ACHN (cell line): ENCODE measurements at regions not wholly inside any gene's neighbourhood (a gene's known extent, or its start where the extent isn't known, plus 50 kb on each side); places are given as distances from the start of the nearest gene placed in this dataset.

Source experiments
- DNase-seq: peaks from one replicate; pipeline ENCODE4 v3.0.0-alpha.2; 2015
- in situ Hi-C: cut with HindIII; loops from 2 replicates; pipeline ENCODE4 v1.10.0; 2017; ENCODE audit warnings: low sequenced_read_pairs, low pct_ligation_motif_present, low pct_unique_long_range_greater_than_20kb

DNA sequence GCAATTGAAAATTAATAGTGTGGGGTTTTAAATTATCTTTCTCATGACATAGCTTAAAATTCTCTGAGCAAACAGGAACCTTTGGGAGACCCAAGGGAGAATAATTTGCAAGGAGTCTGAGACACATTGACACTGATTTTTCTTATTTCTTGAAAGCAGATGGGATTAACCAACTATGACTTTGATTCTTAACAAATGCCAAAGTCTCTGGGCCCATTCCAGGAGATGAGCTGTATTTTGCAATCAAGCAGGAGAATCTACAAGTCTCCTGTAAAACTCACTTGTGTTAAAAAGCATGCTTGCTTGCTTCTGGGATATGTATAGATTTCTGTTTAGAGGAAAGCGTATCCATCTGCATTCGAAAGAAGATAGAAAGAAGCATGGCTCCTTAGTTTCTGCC, 71.3 kb upstream of the STT3B start:
- in situ Hi-C loops: no loop called here
- no peak for DNase-seq

DNA sequence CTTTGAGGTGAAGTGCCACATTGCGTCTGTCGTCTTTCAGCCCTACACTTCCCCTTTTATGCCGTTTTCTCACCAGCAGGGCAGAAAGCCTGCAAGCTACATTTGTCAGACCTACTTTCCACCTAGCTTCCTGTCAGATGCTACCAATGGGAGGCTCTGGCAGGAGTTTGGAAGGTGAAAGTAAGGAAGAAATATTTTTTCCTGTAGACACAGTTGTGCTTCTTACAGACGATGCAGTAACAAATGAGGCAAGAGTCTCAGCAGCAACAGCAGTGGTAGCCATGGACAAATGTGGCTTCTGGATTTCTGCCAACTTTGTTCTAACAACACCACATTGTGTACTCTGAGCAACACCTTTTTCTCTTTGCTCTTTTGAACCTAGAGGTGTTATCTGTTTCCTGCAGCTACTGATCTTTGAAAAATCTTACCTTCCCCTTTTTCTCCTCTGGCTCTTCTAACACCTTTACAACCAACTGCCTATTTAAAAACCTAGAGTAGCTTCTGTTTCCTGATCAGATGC, 70.6 kb upstream of the STT3B start:
- in situ Hi-C loops: no loop called here
- DNase-seq: no peak

DNA sequence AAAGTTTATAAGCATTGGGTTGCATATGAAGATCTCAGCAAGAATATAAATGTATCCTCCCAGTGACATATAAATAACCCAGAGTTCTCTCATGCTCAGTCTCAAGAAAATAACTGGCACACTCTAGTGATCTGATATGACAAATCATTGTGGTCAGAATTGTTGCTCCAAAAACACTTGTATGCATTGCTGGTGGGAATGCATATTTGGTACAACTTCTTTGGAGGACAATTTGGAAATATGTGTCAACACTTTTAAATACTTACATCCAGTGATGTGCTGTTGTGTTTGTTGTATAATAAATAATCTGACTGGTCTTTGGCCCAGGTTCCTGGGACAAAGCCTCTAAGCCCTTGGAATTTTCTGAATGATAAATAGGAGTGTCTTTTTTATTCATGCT, 66.7 kb upstream of the STT3B start:
- in situ Hi-C loops: no loop called here
- DNase-seq: no peak

DNA sequence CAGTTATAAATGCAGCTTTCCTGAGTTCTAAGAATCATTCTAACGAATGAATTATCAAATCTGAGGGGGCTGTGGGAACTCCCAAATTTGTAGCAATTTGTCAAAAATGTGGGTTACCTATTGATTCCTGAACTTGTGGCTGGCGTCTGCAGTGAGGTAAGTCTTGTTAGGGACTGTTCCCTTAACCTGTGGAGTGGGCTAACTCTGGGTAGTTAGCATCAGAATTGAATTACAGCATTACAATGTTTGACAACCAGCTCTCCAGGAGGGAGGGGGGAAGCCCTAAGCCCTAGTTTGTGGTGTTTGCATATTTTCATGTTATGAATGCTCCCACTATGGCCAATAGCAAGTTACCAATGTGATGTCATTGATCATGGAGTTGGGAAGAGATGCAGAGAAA, 65.9 kb upstream of the STT3B start:
- no peak for DNase-seq
- in situ Hi-C loops: no loop called here

- no peak for DNase-seq
- in situ Hi-C loops: no loop called here
Measured at GRCh38 chr3:31468433-31468832, 64.3 kb upstream of the STT3B start.

- no peak for DNase-seq
- in situ Hi-C loops: no loop called here
Measured at GRCh38 chr3:31469385-31469784, 63.3 kb upstream of the STT3B start.

- peak; percentile 68 for DNase-seq
- in situ Hi-C loops: no loop called here
Measured at GRCh38 chr3:31472479-31473390, 60.0 kb upstream of the STT3B start.

GRCh38 chr3:31476209-31476608, 56.5 kb upstream of the STT3B start:
- DNase-seq: no peak
- in situ Hi-C loops: no loop called here

- no peak for DNase-seq
- in situ Hi-C loops: no loop called here
Measured at GRCh38 chr3:31479431-31479830, 53.3 kb upstream of the STT3B start.

GRCh38 chr3:31481697-31482096, 51.0 kb upstream of the STT3B start:
- in situ Hi-C loops: no loop called here
- no peak for DNase-seq

DNA sequence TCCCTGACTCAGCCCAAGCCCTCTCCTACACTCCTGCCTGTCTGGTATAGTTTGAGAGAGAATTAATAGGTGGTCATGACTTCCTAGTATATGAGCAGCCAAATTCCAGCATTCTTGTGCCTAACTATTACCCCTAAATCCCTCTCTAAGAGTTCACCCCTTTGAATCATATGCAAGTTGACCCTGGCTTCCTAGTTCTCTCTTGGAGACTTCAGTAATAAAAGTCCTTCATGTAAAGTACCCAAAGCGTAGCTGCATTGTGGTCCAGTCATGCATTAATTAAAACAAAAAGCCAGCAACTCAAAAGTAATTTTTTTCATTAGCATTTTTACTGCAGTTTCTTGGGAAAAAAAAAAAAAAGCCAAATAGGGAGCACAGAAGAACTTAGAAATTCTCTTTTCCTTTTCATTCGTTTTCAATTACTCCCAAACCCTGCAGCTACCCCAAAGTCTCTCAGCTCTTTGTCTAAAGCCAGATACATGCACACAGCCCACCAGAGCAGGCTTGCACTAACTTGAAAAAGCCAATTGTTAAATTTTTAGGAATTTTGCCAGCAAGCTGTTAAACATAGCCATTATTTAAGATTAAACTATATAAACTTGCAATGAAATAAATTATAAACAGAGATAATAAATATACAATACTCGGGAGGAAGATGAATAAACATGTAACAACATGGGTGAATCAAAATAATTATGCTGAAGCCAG, 50.1 kb upstream of the STT3B start:
- in situ Hi-C loops: no loop called here
- no peak for DNase-seq
